Activated T-cell treated with anti-CD3 and anti-CD28 coated beads, Interleukin-2, amount 50 U/mL, for 1 hour (primary cell): ENCODE measurements at regions not wholly inside any gene's neighbourhood (a gene's known extent, or its start where the extent isn't known, plus 50 kb on each side); places are given as distances from the start of the nearest gene placed in this dataset.

Experiments
- DNase-seq: peaks from one replicate; pipeline ENCODE4 v3.0.0-alpha.2; 2020

DNA sequence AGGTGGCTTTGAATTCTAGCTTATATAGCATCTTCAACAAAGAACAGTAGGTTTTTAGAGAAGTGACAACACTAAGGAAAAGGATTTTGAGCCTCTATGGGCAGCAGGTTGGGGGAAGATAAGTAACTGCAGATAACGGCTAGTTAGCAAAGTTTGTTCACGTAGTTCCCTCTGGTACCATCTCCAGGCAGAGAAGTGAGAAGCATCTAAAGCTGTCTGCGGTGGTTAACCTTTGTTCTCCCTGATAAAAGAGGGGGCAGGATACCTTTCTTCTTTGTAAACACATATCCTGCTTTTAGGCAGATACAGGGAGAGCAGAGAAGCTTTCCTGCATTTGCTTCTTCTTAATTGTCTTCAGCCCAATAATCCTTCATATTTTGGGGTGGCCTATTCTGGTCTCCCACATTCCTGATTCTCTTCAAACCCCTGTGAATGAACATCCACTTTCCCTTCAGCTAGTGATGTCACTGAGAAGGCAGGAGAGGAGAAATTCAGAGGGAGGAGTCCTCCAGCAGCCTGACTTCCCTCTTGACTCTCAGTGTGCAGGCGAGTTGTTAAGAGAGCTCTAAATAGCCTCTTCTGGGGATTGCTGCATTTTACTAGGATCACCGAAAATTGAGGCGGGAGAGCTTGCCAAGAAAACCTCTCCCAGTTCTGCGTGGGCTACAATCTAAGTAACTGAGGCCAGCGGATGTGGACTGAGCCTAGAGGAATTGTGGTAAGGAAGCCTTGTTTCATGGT lies 393.7 kb upstream of the C2CD4B start:
- no peak for DNase-seq

DNA sequence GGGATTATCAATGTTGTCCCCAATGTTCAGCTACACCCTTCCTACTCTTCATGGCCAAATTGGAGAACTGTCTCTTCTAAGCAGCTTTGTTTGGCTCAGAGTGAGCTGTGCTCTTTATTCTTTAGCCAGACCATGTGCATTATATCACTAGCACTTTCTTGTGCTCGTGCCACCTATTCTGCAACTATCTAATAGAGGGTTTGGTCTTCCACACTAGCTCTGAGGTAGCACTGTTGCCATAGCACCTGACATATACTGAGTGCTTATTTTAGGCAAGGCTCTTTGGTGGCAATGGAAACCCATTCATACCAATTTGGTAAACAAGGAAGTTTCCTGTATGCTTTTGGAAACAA lies 394.3 kb upstream of the C2CD4B start:
- no peak for DNase-seq

GRCh38 chr15:62561059-62561519 lies 396.0 kb upstream of the C2CD4B start:
- DNase-seq, result no peak

DNA sequence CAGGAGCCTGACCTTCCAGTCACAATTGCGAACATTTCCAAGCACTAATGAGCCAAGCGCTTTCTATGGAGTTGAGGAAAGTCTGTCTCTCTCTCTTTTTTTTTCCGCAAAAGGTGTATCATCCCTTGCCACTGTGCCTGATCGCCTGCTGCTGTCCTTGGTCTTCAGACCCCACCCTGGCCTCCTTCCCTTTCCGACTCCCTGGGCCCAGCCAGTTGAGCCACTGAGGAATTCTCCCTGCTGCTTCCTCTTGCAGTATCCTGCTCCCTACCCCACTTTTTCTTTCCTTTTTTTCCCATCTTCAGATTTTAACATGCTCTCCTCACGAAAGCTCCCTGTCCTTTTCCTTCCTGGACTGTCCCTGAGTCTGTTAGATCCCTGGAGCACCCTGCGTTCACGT lies 396.5 kb upstream of the C2CD4B start:
- no peak for DNase-seq

GRCh38 chr15:62564886-62565633 lies 400.0 kb upstream of the C2CD4B start:
- no peak for DNase-seq

DNA sequence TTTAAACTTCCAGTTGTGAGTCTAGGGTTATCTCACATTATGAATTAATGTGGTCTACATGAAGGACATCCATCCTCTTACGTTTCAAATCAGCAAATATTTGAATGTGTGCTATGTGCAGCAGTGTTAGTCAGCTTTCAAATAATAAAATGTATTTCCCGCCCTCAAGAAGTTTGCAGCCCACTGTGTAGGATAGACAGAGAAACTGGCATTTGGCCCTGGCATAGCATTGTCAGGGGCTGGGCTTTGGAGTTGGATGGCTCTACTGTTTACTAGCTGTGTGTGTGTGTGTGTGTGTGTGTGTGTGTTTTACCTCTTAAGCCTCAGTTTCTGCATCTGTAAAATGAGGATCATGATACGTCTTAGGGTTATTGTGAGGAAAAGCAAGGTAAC lies 400.5 kb upstream of the C2CD4B start:
- DNase-seq, result no peak

- no peak for DNase-seq
Measured at GRCh38 chr15:62566248-62566647, 401.2 kb upstream of the C2CD4B start.

DNA sequence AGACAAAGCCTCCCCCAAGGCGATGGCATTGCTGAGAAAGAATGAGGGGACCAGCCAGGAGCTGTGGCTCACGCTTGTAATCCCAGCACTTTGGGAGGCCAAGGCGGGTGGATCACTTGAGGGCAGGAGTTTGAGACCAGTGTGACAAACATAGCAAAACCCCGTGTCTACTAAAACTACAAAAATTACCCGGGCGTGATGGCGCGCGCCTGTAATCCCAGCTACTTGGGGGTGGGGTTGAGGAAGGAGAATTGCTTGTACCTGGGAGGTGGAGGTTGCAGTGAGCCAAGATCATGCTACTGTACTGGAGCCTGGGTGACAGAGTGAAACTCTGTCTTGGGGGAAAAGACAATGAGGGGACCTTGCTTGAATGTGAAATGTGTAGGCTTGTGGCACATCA lies 402.4 kb upstream of the C2CD4B start:
- DNase-seq, result no peak

DNA sequence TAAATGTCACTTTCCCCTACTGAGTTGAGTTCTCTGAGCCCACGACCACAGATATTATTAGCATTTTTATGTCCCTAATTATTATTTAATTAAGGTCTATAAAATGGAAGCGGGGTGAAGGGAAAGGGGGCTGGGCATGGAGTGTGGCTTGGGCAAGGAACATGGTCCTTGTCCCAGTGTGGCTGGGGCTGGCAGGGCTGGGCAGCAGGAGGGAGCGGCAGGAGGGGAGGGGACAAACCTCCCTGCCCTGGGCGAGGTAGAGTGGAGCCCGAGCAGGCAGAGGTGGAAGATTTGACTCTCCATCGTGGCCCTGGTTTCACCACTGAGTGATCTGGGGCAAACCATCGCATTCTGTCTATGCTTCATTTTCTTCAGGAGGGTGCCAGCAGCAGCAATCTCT lies 402.9 kb upstream of the C2CD4B start:
- no peak for DNase-seq

DNA sequence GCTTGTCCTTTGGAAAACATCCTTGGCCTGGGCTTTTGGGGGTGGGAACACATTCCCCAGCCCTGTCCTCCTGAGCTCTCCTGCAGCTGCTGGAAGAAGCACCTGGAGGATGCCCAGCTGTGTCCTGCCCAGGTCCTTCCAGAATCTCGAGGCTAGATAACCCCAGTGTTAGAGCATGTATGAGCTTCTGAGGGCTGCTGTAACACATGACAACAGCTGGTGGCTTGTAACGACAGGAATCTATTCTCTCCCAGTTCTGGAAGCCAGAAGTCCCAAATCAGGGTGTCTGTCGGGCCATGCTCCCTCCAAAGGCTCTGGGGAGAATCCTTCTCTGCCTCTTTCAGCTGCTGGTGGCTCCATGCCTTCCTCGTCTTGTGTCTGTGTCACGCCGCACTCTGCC lies 403.6 kb upstream of the C2CD4B start:
- no peak for DNase-seq

- DNase-seq, result no peak
Measured at GRCh38 chr15:62569460-62570404, 404.6 kb upstream of the C2CD4B start.

DNA sequence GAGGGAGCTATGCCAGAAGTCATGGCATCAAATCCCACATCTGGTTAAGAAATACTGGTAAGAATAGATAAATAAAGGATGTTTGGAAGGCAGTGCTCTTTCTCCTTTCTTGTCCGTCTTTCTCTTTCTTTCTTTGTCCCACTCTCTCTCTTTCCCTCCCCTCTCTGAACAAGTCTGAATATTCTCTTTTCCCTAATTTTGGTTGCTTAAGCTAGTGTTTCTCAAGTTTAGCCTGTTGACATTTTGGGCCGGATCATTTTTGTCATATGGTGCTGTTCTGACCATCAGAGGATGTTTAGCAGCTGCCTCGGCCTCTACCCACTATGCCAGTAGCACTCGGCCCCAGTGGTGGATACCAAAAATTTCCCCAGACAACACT lies 405.3 kb upstream of the C2CD4B start:
- no peak for DNase-seq

DNA sequence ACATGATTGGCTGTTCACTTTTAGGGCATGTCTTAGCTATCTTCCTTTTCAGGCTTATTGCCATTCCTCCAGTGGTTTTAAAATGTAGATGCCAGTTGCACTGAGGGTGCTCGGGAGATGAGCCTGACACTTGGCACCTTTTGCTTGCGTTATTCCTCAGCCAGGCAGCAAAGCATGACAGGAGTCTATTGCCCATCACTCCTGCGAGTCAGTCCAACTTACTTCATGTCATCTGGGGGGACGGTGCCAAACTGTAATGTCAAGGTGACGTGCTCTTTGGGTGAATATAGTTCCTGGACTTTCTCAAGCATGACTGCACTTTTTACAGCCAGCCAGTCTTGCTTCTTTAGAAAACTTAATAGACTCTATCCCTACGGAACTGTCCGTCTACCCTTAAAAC lies 406.0 kb upstream of the C2CD4B start:
- DNase-seq, result no peak

GRCh38 chr15:62572797-62573196 lies 407.7 kb upstream of the C2CD4B start:
- DNase-seq, result no peak

DNA sequence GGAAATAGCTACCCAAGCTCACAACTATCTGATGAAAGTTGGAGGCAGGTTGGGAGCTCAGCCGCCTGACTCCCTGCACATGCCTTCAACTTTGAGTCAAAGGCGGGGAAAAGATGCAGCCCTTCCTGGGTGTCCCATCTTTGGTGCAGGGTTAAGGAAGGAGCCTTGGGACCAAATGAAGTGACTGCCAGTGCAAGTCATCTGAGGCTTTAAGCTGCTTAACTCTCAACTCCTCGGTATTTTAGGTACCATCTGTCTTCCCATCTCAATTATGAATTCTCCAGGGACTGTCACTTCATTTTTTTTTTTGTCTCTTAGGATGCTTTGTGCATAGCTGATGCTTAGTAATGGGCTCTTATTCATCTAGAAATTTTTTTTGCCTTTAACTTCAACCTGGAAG lies 408.8 kb upstream of the C2CD4B start:
- DNase-seq, result no peak

DNA sequence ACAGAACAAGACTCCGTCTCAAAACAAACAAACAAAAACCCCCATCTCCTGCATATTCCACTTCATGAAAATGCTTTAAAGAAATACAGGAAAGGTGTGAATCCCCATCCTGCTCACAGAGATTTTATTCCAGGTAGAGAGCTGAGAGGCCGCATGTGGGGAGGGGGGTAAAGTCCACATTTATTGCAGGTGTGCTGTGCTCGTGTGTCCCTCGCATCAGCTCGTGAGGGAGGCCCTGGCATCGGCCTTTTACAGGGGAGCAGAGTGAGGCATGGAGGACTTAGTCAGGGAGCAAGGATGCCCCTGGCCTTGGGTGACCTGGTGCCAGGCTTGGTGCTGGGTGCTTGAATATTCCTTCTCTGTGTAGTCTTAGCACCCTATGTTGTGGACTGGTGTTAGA lies 413.5 kb upstream of the C2CD4B start:
- no peak for DNase-seq

- no peak for DNase-seq
Measured at GRCh38 chr15:62578960-62579359, 413.9 kb upstream of the C2CD4B start.

- DNase-seq, result no peak
Measured at GRCh38 chr15:62579842-62580241, 414.8 kb upstream of the C2CD4B start.

GRCh38 chr15:62582580-62582979 lies 417.5 kb upstream of the C2CD4B start:
- DNase-seq, result no peak

- DNase-seq, result no peak
Measured at GRCh38 chr15:62584301-62585235, 419.5 kb upstream of the C2CD4B start.

GRCh38 chr15:62588938-62589670 lies 424.0 kb upstream of the C2CD4B start:
- DNase-seq, result no peak
